ENCODE measurements at regions not wholly inside any gene's neighbourhood (a gene's known extent, or its start where the extent isn't known, plus 50 kb on each side); places are given as distances from the start of the nearest gene placed in this dataset.

- DNase-seq: no peak
Observed at GRCh38 chr2:41903474-41904135, 144.2 kb upstream of the PKDCC start.

- DNase-seq: no peak
Observed at GRCh38 chr2:41904459-41904858, 143.4 kb upstream of the PKDCC start.

GRCh38 chr2:41905597-41906337 lies 142.1 kb upstream of the PKDCC start:
- DNase-seq: no peak

GRCh38 chr2:41906338-41906725 lies 141.5 kb upstream of the PKDCC start:
- no peak for DNase-seq

GRCh38 chr2:41907141-41907540 lies 140.7 kb upstream of the PKDCC start:
- DNase-seq: no peak

GRCh38 chr2:41907771-41908207 lies 140.0 kb upstream of the PKDCC start:
- no peak for DNase-seq

- DNase-seq: no peak
Observed at GRCh38 chr2:41908349-41908748, 139.5 kb upstream of the PKDCC start.

- DNase-seq: no peak
Observed at GRCh38 chr2:41909584-41909983, 138.2 kb upstream of the PKDCC start.

GRCh38 chr2:41910126-41910525 lies 137.7 kb upstream of the PKDCC start:
- no peak for DNase-seq

- no peak for DNase-seq
Observed at GRCh38 chr2:41911033-41911432, 136.8 kb upstream of the PKDCC start.

GRCh38 chr2:41912337-41912736 lies 135.5 kb upstream of the PKDCC start:
- no peak for DNase-seq

GRCh38 chr2:41912776-41913175 lies 135.0 kb upstream of the PKDCC start:
- DNase-seq: no peak

GRCh38 chr2:41913311-41913710 lies 134.5 kb upstream of the PKDCC start:
- DNase-seq: no peak

- DNase-seq: no peak
Observed at GRCh38 chr2:41913921-41914609, 133.8 kb upstream of the PKDCC start.

GRCh38 chr2:41914936-41915335 lies 132.9 kb upstream of the PKDCC start:
- DNase-seq: no peak

- no peak for DNase-seq
Observed at GRCh38 chr2:41916177-41916576, 131.6 kb upstream of the PKDCC start.

- no peak for DNase-seq
Observed at GRCh38 chr2:41917587-41917986, 130.2 kb upstream of the PKDCC start.

- DNase-seq: no peak
Observed at GRCh38 chr2:41919135-41919534, 128.7 kb upstream of the PKDCC start.

GRCh38 chr2:41920181-41920580 lies 127.6 kb upstream of the PKDCC start:
- DNase-seq: no peak

GRCh38 chr2:41920812-41921211 lies 127.0 kb upstream of the PKDCC start:
- no peak for DNase-seq

GRCh38 chr2:41922177-41922576 lies 125.6 kb upstream of the PKDCC start:
- no peak for DNase-seq

GRCh38 chr2:41923156-41923786 lies 124.5 kb upstream of the PKDCC start:
- no peak for DNase-seq

- no peak for DNase-seq
Observed at GRCh38 chr2:41924024-41924423, 123.8 kb upstream of the PKDCC start.

All from stimulated activated naive CD4-positive, alpha-beta T cell (primary cell).